Adipocyte (in vitro differentiated cells): ENCODE measurements at regions not wholly inside any gene's neighbourhood (a gene's known extent, or its start where the extent isn't known, plus 50 kb on each side); places are given as distances from the start of the nearest gene placed in this dataset.

Source experiments
- DNase-seq: peaks from one replicate; pipeline ENCODE4 v3.0.0-alpha.2; 2015; ENCODE audit warnings: low read depth
- H3K27me3 ChIP-seq: replicated peaks from 2 replicates; pipeline ENCODE4 v1.7.0; 2013; ENCODE audit warnings: mild to moderate bottlenecking, low read length, moderate library complexity; ENCODE audit not compliant: control insufficient read depth, insufficient read depth
- H3K36me3 ChIP-seq: 2 replicates; pipeline ENCODE4 v1.7.0; 2013; ENCODE audit warnings: low read length, mild to moderate bottlenecking, moderate library complexity; ENCODE audit not compliant: control insufficient read depth, insufficient read depth, severe bottlenecking
- H3K4me1 ChIP-seq: 2 replicates; pipeline ENCODE4 v1.7.0; 2013; ENCODE audit warnings: mild to moderate bottlenecking, low read length, moderate library complexity; ENCODE audit not compliant: control insufficient read depth, insufficient read depth
- H3K4me3 ChIP-seq: 2 replicates; pipeline ENCODE4 v1.7.0; 2013; ENCODE audit warnings: mild to moderate bottlenecking, low read length, moderate library complexity
- H3K9ac ChIP-seq: 2 replicates; pipeline ENCODE4 v1.7.0; 2013; ENCODE audit warnings: mild to moderate bottlenecking, low read length, moderate library complexity
- H3K9me3 ChIP-seq: 2 replicates; pipeline ENCODE4 v1.7.0; 2013; ENCODE audit warnings: mild to moderate bottlenecking, low read length, moderate library complexity; ENCODE audit not compliant: control insufficient read depth

DNA sequence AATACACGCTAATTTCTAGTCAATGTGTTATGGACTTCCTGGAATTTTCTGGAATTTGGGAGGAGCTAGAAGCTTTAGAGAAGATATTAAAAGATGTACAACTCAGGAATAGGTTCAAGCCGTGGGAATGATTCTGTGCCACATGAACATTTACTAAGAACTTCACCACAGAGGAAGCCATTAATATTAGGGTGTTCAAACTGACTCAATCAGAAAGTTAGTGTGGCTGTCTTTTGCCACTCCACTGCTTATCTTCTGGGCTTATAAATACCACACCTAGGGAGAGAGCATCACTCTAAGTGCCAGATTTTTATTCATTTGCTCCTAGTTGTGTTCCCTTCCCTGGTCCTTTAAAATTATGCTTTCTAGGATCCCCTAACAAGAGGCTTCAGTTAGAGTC is 409.8 kb downstream of the KCTD8 start:
- Histone ChIP-seq H3K27me3 (no peaks in the 10 kb centered on the region), H3K4me3 (no peak overlapping the region), H3K4me1 (no peaks in the 10 kb centered on the region), H3K36me3 (no peaks in the 10 kb centered on the region), H3K9ac (no peak overlapping the region), H3K9me3 (no peaks in the 10 kb centered on the region)
- no peak for DNase-seq

DNA sequence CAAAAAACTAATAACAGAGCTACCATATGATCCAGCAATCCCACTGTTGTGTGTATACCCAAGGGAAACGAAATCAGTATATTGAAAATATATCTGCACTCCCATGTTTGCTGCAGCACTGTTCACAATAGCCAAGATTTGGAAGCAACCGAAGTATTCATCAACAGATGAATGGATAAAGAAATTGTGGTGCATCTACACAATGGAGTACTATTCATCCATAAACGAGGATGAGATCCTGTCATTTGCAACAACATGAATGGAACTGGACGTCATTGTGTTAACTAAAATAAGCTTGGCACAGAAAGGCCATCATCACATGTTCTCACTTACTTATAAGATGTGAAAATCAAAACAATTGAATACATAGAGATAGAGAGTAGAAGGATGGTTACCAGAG is 402.1 kb downstream of the KCTD8 start:
- no peaks in the 10 kb centered on the region for H3K9me3 ChIP-seq
- no peak for DNase-seq
- no peak overlapping the region for H3K4me3 ChIP-seq
- H3K4me1 ChIP-seq: no peaks in the 10 kb centered on the region
- no peak overlapping the region for H3K9ac ChIP-seq
- no peaks in the 10 kb centered on the region for H3K36me3 ChIP-seq
- H3K27me3 ChIP-seq: no peaks in the 10 kb centered on the region

- H3K9ac ChIP-seq: no peak overlapping the region
- H3K4me1 ChIP-seq: no peaks in the 10 kb centered on the region
- no peak overlapping the region for H3K4me3 ChIP-seq
- DNase-seq: no peak
- no peaks in the 10 kb centered on the region for H3K27me3 ChIP-seq
- no peaks in the 10 kb centered on the region for H3K9me3 ChIP-seq
- H3K36me3 ChIP-seq: no peaks in the 10 kb centered on the region
Measured at GRCh38 chr4:44056721-44057151, 391.9 kb downstream of the KCTD8 start.

DNA sequence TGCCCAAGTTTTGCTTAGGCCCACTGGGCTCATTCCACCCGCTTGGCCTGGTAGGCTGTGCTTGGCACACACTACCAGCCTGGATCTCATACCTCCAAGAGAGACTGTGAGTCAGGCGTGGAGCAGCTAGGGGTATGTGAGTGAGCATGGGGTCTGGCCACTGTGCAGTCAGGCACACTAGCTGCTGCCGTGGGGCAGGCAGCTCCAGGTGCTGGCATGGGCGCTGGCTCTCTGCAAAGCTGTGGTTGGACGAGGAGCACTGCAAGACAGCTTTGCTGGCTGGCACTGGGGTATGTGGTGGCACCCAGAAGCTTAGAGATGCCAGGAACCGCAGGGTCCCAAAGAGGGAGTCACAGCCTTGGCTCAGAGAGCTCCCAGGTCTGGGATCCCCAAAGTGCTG is 377.8 kb downstream of the KCTD8 start:
- Histone ChIP-seq H3K9ac (no peak overlapping the region), H3K4me3 (no peak overlapping the region), H3K9me3 (no peaks in the 10 kb centered on the region), H3K27me3 (no peaks in the 10 kb centered on the region), H3K4me1 (no peaks in the 10 kb centered on the region), H3K36me3 (no peaks in the 10 kb centered on the region)
- DNase-seq: no peak

- no peak overlapping the region for H3K4me3 ChIP-seq
Measured at GRCh38 chr4:44071959-44072955, 376.4 kb downstream of the KCTD8 start.

DNA sequence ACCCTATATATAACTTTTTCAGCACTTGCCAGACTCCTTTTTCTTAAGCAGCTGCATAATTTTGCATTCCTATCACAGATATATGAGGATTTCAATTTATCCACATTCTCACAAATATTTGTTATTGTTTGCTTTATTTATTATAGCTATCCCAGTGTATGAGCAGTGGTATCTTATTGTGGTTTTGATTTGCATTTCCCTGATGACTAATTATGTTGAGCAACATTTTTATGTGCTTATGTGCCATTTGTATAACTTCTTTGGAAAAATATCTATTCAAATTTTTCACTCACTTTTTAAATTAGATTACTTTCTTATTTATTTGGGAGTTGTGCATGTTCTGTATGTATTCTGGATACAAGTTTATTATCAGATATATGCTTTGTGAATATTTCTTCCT is 361.9 kb downstream of the KCTD8 start:
- H3K36me3 ChIP-seq: no peaks in the 10 kb centered on the region
- H3K4me1 ChIP-seq: no peaks in the 10 kb centered on the region
- H3K27me3 ChIP-seq: no peaks in the 10 kb centered on the region
- no peaks in the 10 kb centered on the region for H3K9me3 ChIP-seq
- no peak overlapping the region for H3K4me3 ChIP-seq
- DNase-seq: no peak
- H3K9ac ChIP-seq: no peak overlapping the region

More at GRCh38 chr4:44071959-44072955, 376.4 kb downstream of the KCTD8 start:
- Histone ChIP-seq H3K36me3 (no peaks in the 10 kb centered on the region), H3K9me3 (no peaks in the 10 kb centered on the region), H3K9ac (no peak overlapping the region), H3K4me1 (no peaks in the 10 kb centered on the region), H3K27me3 (no peaks in the 10 kb centered on the region)
- DNase-seq: no peak

GRCh38 chr4:44093390-44093789 is 355.2 kb downstream of the KCTD8 start:
- no peak overlapping the region for H3K9ac ChIP-seq
- H3K4me3 ChIP-seq: no peak overlapping the region
- H3K27me3 ChIP-seq: no peaks in the 10 kb centered on the region
- H3K4me1 ChIP-seq: no peaks in the 10 kb centered on the region
- DNase-seq: no peak
- H3K36me3 ChIP-seq: no peaks in the 10 kb centered on the region
- H3K9me3 ChIP-seq: no peaks in the 10 kb centered on the region

DNA sequence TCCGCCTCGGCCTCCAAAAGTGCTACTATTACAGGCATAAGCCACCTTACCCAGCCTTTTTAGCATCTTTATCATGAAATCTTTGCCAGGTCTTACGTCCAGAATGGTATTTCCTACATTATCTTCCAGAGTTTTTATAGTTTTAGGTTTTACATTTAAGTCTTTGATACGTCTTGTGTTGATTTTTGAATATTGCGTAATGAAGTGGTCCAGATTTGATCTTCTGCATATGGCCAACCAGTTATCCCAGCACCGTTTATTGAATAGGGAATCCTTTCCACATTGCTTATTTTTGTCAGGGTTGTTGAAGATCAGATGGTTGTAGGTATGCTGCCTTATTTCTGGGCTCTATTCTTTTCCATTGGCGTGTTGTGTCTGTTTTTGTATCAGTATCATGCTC is 349.6 kb downstream of the KCTD8 start:
- no peaks in the 10 kb centered on the region for H3K27me3 ChIP-seq
- no peaks in the 10 kb centered on the region for H3K36me3 ChIP-seq
- no peak overlapping the region for H3K4me3 ChIP-seq
- no peak for DNase-seq
- H3K4me1 ChIP-seq: no peaks in the 10 kb centered on the region
- peaks cover 10% of the 10 kb centered on the region for H3K9me3 ChIP-seq
- no peak overlapping the region for H3K9ac ChIP-seq

DNA sequence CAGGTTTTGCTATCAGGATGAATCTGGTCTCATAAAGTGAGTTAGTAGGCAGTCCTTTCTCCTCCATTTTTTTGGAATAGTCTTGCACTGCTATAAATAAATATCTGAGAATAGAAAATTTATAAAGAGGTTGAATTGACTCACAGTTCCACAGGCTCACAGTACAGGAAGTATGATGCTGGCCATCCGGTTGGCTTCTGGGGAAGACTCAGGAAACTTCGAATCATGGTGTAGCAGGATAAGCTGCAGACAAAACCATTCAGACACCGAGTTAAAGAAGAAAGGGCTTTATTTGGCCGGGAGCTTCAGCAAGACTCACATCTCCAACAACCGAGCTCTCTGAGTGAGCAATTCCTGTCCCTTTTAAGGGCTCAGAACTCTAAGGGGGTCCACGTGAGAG is 348.2 kb downstream of the KCTD8 start:
- H3K4me1 ChIP-seq: no peaks in the 10 kb centered on the region
- H3K9ac ChIP-seq: no peak overlapping the region
- no peak for DNase-seq
- H3K4me3 ChIP-seq: no peak overlapping the region
- H3K27me3 ChIP-seq: no peaks in the 10 kb centered on the region
- H3K9me3 ChIP-seq: peaks cover 10% of the 10 kb centered on the region
- H3K36me3 ChIP-seq: no peaks in the 10 kb centered on the region

DNA sequence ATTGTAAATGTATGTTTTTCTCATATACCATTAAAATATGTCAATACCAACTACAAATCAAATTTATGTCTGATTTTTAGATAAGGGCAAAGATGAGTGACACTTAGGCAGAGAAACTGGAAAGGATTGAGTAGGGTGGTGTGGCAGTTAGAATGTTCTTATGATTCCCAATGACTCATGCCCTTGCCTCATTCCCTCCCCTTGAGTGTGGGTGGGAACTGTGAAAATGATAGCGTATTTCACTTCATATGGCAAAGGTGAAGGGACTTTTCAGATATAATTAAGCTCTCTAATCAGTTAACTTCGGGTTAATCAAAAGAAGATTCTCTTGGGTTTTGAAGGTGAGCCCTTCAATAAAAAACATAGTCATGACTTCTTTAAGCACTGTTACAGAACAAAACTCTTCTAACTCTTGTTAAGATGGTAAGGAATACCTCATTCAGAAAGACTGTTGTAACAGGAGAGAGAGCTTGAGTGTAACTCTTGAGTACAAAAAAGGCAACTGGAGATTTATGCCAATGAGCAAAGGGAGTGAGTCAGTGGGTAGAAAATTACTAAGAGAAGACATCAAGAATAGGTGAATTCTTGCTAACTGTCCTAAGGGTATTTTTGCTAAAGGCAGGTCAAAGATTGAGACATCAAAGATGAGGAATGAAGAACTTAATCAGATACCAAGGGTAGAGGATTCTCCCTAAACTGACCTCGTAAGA is 329.5 kb downstream of the KCTD8 start:
- Histone ChIP-seq H3K36me3 (no peaks in the 10 kb centered on the region), H3K4me1 (peaks cover 2% of the 10 kb centered on the region), H3K4me3 (no peak overlapping the region), H3K9ac (no peak overlapping the region), H3K9me3 (no peaks in the 10 kb centered on the region), H3K27me3 (no peaks in the 10 kb centered on the region)
- DNase-seq: no peak

- H3K4me1 ChIP-seq: peaks cover 2% of the 10 kb centered on the region
- H3K9ac ChIP-seq: no peak overlapping the region
- H3K9me3 ChIP-seq: no peaks in the 10 kb centered on the region
- H3K27me3 ChIP-seq: no peaks in the 10 kb centered on the region
- no peak overlapping the region for H3K4me3 ChIP-seq
- DNase-seq: no peak
- H3K36me3 ChIP-seq: no peaks in the 10 kb centered on the region
Measured at GRCh38 chr4:44120646-44121045, 328.0 kb downstream of the KCTD8 start.
